Keratinocyte (primary cell): ENCODE measurements at regions not wholly inside any gene's neighbourhood (a gene's known extent, or its start where the extent isn't known, plus 50 kb on each side); places are given as distances from the start of the nearest gene placed in this dataset.

ENCODE experiments used
- DNase-seq: peaks from one replicate; pipeline ENCODE4 v3.0.0-alpha.2; 2011; ENCODE audit warnings: low read depth, missing footprints, low spot score
- FAIRE-seq: peaks from 2 replicates; lab custom pipeline; 2011; peaks lifted over from hg19 to GRCh38; lab: Jason Lieb, UNC
- H2AFZ ChIP-seq: 2 replicates; pipeline ENCODE4 v1.6.0; 2012; ENCODE audit warnings: low read length, control low read depth, inconsistent platforms; ENCODE audit not compliant: control insufficient read depth
- H3K27ac ChIP-seq: 2 replicates; pipeline ENCODE4 v1.5.1; 2011; ENCODE audit warnings: low read length; ENCODE audit not compliant: control insufficient read depth, insufficient read depth
- H3K27me3 ChIP-seq: 3 replicates; pipeline ENCODE4 v1.6.0; 2011; ENCODE audit warnings: low read length; ENCODE audit not compliant: control insufficient read depth, insufficient read depth; ENCODE audit errors: extremely low read depth
- H3K36me3 ChIP-seq, 2 experiments: 2 replicates in 1 of 2; 3 replicates in 1 of 2; pipeline ENCODE4 v1.5.1; 2011; ENCODE audit warnings: low read length in 2 of 2, mild to moderate bottlenecking in 1 of 2; ENCODE audit not compliant: control insufficient read depth in 2 of 2, insufficient read depth in 2 of 2; ENCODE audit errors: extremely low read depth in 1 of 2
- H3K4me1 ChIP-seq: 3 replicates; pipeline ENCODE4 v1.5.1; 2011; ENCODE audit warnings: low read length; ENCODE audit not compliant: control insufficient read depth, insufficient read depth; ENCODE audit errors: extremely low read depth
- H3K4me2 ChIP-seq: 3 replicates; pipeline ENCODE4 v1.6.0; 2011; ENCODE audit warnings: low read depth, low read length; ENCODE audit not compliant: control insufficient read depth, insufficient read depth; ENCODE audit errors: extremely low read depth
- H3K4me3 ChIP-seq, 3 experiments: fragments of 200-600 bp in 1 of 3; sonication (generic) in 1 of 3; 2 replicates in 2 of 3; 3 replicates in 1 of 3; pipeline ENCODE4 v1.5.1; 2011 to 2016; ENCODE audit warnings: low read length in 3 of 3, mild to moderate bottlenecking in 3 of 3, control low read depth in 2 of 3, inconsistent platforms in 1 of 3, low read depth in 1 of 3, mixed read lengths in 1 of 3, mixed run types in 1 of 3, moderate library complexity in 1 of 3; ENCODE audit not compliant: control insufficient read depth in 2 of 3, insufficient read depth in 2 of 3; ENCODE audit errors: extremely low read depth in 1 of 3
- H3K79me2 ChIP-seq: 2 replicates; pipeline ENCODE4 v1.6.0; 2012; ENCODE audit warnings: low read length; ENCODE audit not compliant: control insufficient read depth, insufficient read depth
- H3K9ac ChIP-seq: 3 replicates; pipeline ENCODE4 v1.6.0; 2011; ENCODE audit warnings: low read length; ENCODE audit not compliant: control insufficient read depth, insufficient read depth; ENCODE audit errors: extremely low read depth
- H3K9me1 ChIP-seq: 3 replicates; pipeline ENCODE4 v1.6.0; 2011; ENCODE audit warnings: low read length; ENCODE audit not compliant: control insufficient read depth, insufficient read depth; ENCODE audit errors: extremely low read depth
- H3K9me3 ChIP-seq: 2 replicates; pipeline ENCODE4 v1.5.1; 2012; ENCODE audit warnings: low read depth, low read length; ENCODE audit not compliant: control insufficient read depth
- H4K20me1 ChIP-seq: 3 replicates; pipeline ENCODE4 v1.6.0; 2011; ENCODE audit warnings: low read length; ENCODE audit not compliant: control insufficient read depth, insufficient read depth; ENCODE audit errors: extremely low read depth
- CTCF ChIP-seq, 3 experiments: IDR thresholded peaks in 1 of 3; conservative IDR thresholded peaks in 1 of 3; optimal IDR thresholded peaks in 1 of 3; 2 replicates in 2 of 3; 3 replicates in 1 of 3; pipeline versions ENCODE3 to v1.5.1; 2011; ENCODE audit warnings: low read length in 3 of 3, mild to moderate bottlenecking in 3 of 3, moderate library complexity in 2 of 3, control low read depth in 1 of 3, inconsistent platforms in 1 of 3; ENCODE audit not compliant: insufficient read depth in 2 of 3; ENCODE audit errors: extremely low read depth in 1 of 3
- EZH2 ChIP-seq: IDR thresholded peaks from one replicate; pipeline ENCODE4 v1.6.1; 2012; ENCODE audit warnings: inconsistent platforms, mild to moderate bottlenecking, low read length, moderate library complexity
- dilution Hi-C: fragments of 300-500 bp; cut with MboI; formaldehyde crosslinking; loops from one replicate; pipeline ENCODE4 v1.7.0; 2020; ENCODE audit warnings: low sequenced_read_pairs; ENCODE audit not compliant: extremely low pct_ligation_motif_present

DNA sequence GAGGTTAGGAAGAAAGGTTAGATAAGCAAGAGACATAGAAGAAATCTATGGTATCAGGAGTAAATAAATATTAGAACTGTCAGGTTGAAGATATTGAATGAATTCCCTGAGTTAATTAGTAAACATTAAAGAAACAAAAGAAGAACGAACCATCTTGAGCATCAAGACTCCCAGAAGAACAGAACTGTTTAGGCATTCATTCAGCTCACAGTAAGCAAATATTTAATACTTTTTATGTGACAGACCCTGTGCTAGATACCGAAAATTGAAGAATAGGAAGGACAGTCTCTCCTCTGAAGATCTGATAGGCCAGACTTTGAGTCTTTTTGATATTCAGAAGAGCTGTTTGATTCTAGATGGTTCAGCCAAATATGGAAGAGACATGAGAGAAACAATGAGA lies 731.5 kb downstream of the XPNPEP1 start:
- H3K4me2 ChIP-seq: no peak overlapping the region
- DNase-seq (no peak), FAIRE-seq (no peak)
- no peaks in the 10 kb centered on the region for H3K79me2 ChIP-seq
- H3K4me1 ChIP-seq: no peaks in the 10 kb centered on the region
- dilution Hi-C loops: no loop called here
- H3K9me3 ChIP-seq: peaks cover 1% of the 10 kb centered on the region
- H4K20me1 ChIP-seq: no peaks in the 10 kb centered on the region
- no peaks in the 10 kb centered on the region for H3K9me1 ChIP-seq
- no peak overlapping the region for H2AFZ ChIP-seq
- no peaks in the 10 kb centered on the region for H3K36me3 ChIP-seq
- H3K4me3 ChIP-seq: no peak overlapping the region
- no peaks in the 10 kb centered on the region for H3K27me3 ChIP-seq
- TF ChIP-seq EZH2: no peak
- TF ChIP-seq CTCF (optimal IDR thresholded peaks at IDR 0.05 in 1 of 3, IDR thresholded peaks at IDR 0.05 in 1 of 3, conservative IDR thresholded peaks at IDR 0.05 in 1 of 3; ENCODE audit: extremely low read depth in 1 of 3, insufficient read depth in 2 of 3, low read length in 3 of 3): no peak
- no peak overlapping the region for H3K9ac ChIP-seq
- no peak overlapping the region for H3K27ac ChIP-seq

DNA sequence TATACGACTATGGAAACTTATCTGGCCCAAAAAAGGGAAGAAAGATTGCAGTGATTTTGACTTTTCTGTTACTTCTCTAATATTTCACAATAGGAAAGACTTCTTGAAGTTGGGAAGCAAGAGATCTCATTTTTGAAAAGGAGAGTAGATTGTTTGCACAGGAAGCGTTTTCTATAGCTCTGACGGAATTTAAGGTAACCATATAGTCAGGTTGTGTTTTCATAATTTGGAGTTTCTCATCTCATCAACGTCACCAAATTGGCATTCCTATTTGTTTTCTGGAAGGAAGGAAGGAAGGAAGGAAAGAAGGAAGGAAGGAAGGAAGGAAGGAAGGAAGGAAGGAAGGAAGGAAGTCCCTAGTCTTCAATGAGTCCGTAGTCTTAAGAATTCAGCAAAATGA lies 732.0 kb downstream of the XPNPEP1 start:
- no peaks in the 10 kb centered on the region for H4K20me1 ChIP-seq
- H3K36me3 ChIP-seq: no peaks in the 10 kb centered on the region
- peaks cover 3% of the 10 kb centered on the region for H3K9me3 ChIP-seq
- no peaks in the 10 kb centered on the region for H3K4me1 ChIP-seq
- H3K27me3 ChIP-seq: no peaks in the 10 kb centered on the region
- no peaks in the 10 kb centered on the region for H3K79me2 ChIP-seq
- dilution Hi-C loops: no loop called here
- FAIRE-seq (no peak), DNase-seq (no peak)
- H3K9me1 ChIP-seq: no peaks in the 10 kb centered on the region
- H3K4me3 ChIP-seq: no peak overlapping the region
- TF ChIP-seq CTCF (optimal IDR thresholded peaks at IDR 0.05 in 1 of 3, IDR thresholded peaks at IDR 0.05 in 1 of 3, conservative IDR thresholded peaks at IDR 0.05 in 1 of 3; ENCODE audit: extremely low read depth in 1 of 3, insufficient read depth in 2 of 3, low read length in 3 of 3) (no peak), EZH2 (no peak)
- no peak overlapping the region for H3K4me2 ChIP-seq
- no peak overlapping the region for H3K27ac ChIP-seq
- no peak overlapping the region for H2AFZ ChIP-seq
- no peak overlapping the region for H3K9ac ChIP-seq
